ENCODE measurements at regions not wholly inside any gene's neighbourhood (a gene's known extent, or its start where the extent isn't known, plus 50 kb on each side); places are given as distances from the start of the nearest gene placed in this dataset.

DNA sequence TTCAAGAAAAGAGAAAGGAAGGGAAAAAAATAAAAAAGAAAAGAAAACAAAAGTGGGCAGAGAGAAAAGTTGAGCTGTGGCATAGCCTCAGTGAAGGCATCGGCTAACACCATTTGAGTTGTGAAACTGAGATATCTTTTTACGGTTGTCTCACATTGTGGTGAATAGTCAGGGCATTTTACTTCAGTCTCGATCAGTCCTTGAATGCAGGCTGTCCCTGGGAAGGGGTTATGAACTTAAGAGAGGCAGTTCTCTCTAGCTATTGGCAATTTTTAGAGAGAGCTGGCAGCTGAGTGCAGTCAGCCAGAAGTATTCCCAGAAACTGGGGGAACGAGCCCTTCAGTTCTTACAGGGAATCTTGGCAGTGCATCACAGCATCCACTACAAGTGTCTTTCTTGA lies 93.5 kb upstream of the SLC6A14 start:
- TF ChIP-seq, protein P1, sequence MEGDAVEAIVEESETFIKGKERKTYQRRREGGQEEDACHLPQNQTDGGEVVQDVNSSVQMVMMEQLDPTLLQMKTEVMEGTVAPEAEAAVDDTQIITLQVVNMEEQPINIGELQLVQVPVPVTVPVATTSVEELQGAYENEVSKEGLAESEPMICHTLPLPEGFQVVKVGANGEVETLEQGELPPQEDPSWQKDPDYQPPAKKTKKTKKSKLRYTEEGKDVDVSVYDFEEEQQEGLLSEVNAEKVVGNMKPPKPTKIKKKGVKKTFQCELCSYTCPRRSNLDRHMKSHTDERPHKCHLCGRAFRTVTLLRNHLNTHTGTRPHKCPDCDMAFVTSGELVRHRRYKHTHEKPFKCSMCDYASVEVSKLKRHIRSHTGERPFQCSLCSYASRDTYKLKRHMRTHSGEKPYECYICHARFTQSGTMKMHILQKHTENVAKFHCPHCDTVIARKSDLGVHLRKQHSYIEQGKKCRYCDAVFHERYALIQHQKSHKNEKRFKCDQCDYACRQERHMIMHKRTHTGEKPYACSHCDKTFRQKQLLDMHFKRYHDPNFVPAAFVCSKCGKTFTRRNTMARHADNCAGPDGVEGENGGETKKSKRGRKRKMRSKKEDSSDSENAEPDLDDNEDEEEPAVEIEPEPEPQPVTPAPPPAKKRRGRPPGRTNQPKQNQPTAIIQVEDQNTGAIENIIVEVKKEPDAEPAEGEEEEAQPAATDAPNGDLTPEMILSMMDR (IDR thresholded peaks at IDR 0.05): no peak
- Mint-ChIP-seq H3K27me3 (ENCODE audit: unreplicated experiment) (no peaks in the 10 kb centered on the region), H3K4me3 (ENCODE audit: unreplicated experiment) (no peak overlapping the region), H3K9me3 (ENCODE audit: unreplicated experiment) (no peaks in the 10 kb centered on the region), H3K4me1 (ENCODE audit: unreplicated experiment) (no peaks in the 10 kb centered on the region), H3K36me3 (ENCODE audit: unreplicated experiment) (no peaks in the 10 kb centered on the region), H3K27ac (ENCODE audit: unreplicated experiment) (no peak overlapping the region)
- no peak for DNase-seq (ENCODE audit: extremely low spot score, unreplicated experiment)

DNA sequence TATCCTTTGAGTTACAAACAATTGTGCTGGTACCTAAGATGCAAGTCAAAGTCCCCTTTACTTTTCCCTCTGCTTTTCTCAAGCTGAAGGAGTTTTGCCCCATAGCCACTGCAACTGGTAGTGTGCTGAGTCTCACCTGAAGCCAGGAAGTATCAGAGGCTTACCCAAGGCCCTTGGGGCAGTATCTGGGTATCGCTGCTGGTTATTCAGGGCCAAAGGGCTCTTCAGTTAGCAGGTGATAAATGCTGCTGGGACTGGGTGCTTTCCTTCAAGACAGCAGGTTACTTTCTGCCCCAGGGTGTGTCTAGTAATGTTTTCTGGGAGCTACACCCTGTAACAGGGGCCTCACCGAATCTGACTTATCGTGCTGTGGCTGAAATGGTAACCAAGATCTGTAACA lies 90.4 kb upstream of the SLC6A14 start:
- H3K36me3 Mint-ChIP-seq (ENCODE audit: unreplicated experiment): no peaks in the 10 kb centered on the region
- no peaks in the 10 kb centered on the region for H3K27me3 Mint-ChIP-seq (ENCODE audit: unreplicated experiment)
- H3K27ac Mint-ChIP-seq (ENCODE audit: unreplicated experiment): no peak overlapping the region
- no peak overlapping the region for H3K4me3 Mint-ChIP-seq (ENCODE audit: unreplicated experiment)
- no peaks in the 10 kb centered on the region for H3K4me1 Mint-ChIP-seq (ENCODE audit: unreplicated experiment)
- TF ChIP-seq, protein P1 (IDR thresholded peaks at IDR 0.05): no peak
- no peaks in the 10 kb centered on the region for H3K9me3 Mint-ChIP-seq (ENCODE audit: unreplicated experiment)
- DNase-seq (ENCODE audit: extremely low spot score, unreplicated experiment): no peak

DNA sequence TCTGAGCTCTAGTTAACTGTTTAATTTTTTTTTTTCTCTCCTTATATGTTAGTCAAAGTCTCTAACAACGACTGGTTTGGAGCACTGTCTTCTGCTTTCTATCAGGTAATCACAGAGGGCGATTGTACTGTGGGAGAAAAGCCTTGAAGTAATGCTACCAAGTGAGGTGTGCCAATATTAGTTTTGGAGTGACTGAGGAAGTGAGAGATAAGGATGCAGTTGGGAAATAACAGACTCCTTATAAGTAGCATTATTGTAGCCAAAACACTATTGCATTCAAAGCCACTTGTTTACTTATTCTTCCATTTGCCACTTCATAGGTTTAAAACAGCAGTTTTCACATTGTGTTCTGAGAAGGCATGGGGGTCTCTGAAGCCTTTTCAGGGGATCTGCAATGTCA lies 79.1 kb upstream of the SLC6A14 start:
- H3K27me3 Mint-ChIP-seq (ENCODE audit: unreplicated experiment): no peaks in the 10 kb centered on the region
- H3K4me1 Mint-ChIP-seq (ENCODE audit: unreplicated experiment): no peaks in the 10 kb centered on the region
- no peak overlapping the region for H3K27ac Mint-ChIP-seq (ENCODE audit: unreplicated experiment)
- H3K9me3 Mint-ChIP-seq (ENCODE audit: unreplicated experiment): no peaks in the 10 kb centered on the region
- no peaks in the 10 kb centered on the region for H3K36me3 Mint-ChIP-seq (ENCODE audit: unreplicated experiment)
- H3K4me3 Mint-ChIP-seq (ENCODE audit: unreplicated experiment): no peak overlapping the region
- TF ChIP-seq, protein P1 (IDR thresholded peaks at IDR 0.05): no peak
- DNase-seq (ENCODE audit: extremely low spot score, unreplicated experiment): no peak

DNA sequence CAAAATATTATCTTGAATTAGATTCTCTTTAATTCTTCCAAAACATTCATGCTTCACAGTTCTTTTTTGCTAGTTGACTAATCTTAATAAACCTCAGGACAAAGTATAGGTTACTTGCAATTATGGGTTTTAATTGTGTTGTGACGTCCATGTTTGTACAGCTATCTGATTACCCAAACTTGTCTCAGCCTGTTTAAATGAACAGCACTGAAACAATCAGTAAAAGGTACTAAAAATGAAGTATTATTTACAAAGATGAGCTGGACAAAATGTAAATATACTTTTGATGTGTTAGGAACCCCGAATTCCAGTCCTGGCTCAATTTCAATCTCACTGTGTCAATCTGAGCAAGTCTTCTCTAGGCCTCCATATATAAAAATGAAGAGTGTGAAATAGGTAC lies 57.4 kb upstream of the SLC6A14 start:
- H3K27ac Mint-ChIP-seq (ENCODE audit: unreplicated experiment): no peak overlapping the region
- no peaks in the 10 kb centered on the region for H3K4me1 Mint-ChIP-seq (ENCODE audit: unreplicated experiment)
- TF ChIP-seq, protein P1 (IDR thresholded peaks at IDR 0.05): no peak
- no peaks in the 10 kb centered on the region for H3K27me3 Mint-ChIP-seq (ENCODE audit: unreplicated experiment)
- DNase-seq (ENCODE audit: extremely low spot score, unreplicated experiment): no peak
- H3K36me3 Mint-ChIP-seq (ENCODE audit: unreplicated experiment): no peaks in the 10 kb centered on the region
- no peaks in the 10 kb centered on the region for H3K9me3 Mint-ChIP-seq (ENCODE audit: unreplicated experiment)
- no peak overlapping the region for H3K4me3 Mint-ChIP-seq (ENCODE audit: unreplicated experiment)

DNA sequence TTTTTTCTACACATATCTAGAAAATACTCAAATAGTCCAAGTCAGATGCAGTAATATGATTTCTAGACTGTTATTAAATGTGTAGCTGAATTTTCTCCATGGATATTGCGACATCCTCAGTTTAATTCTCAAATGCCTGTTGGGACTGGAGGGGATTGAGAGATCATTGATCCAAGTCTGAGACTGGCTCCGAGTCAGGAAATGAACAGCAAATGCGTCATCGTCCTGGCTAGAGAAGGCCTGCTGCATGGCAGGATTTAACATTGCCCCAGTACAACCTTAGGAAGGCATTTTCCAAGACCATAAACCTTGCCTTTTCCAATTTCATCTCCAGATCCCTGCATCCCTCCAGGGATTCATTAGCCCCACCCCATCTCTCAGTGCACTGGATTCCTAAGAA lies 56.6 kb upstream of the SLC6A14 start:
- no peak overlapping the region for H3K4me3 Mint-ChIP-seq (ENCODE audit: unreplicated experiment)
- H3K27ac Mint-ChIP-seq (ENCODE audit: unreplicated experiment): no peak overlapping the region
- no peaks in the 10 kb centered on the region for H3K36me3 Mint-ChIP-seq (ENCODE audit: unreplicated experiment)
- no peak for DNase-seq (ENCODE audit: extremely low spot score, unreplicated experiment)
- H3K27me3 Mint-ChIP-seq (ENCODE audit: unreplicated experiment): no peaks in the 10 kb centered on the region
- no peaks in the 10 kb centered on the region for H3K9me3 Mint-ChIP-seq (ENCODE audit: unreplicated experiment)
- no peaks in the 10 kb centered on the region for H3K4me1 Mint-ChIP-seq (ENCODE audit: unreplicated experiment)
- TF ChIP-seq, protein P1 (IDR thresholded peaks at IDR 0.05): no peak
